Vagina (tissue), 2 donors: ENCODE measurements at regions not wholly inside any gene's neighbourhood (a gene's known extent, or its start where the extent isn't known, plus 50 kb on each side); places are given as distances from the start of the nearest gene placed in this dataset.

ENCODE experiments used
- CTCF ChIP-seq, 3 experiments: fragments of 450-650 bp in 2 of 3; fragments of 200-600 bp in 1 of 3; sonication (generic) in 1 of 3; IDR thresholded peaks; one replicate each; pipeline ENCODE4 v1.5.1; 2017 to 2019; ENCODE audit warnings: antibody characterized with exemption in 3 of 3, mild to moderate bottlenecking in 2 of 3, moderate library complexity in 2 of 3
- POLR2A ChIP-seq, 2 donors: fragments of 450-650 bp; IDR thresholded peaks; one replicate each; pipeline ENCODE4 v1.6.1; 2017; ENCODE audit warnings: antibody characterized with exemption in 2 of 2, mild to moderate bottlenecking in 2 of 2, moderate library complexity in 2 of 2
- POLR2AphosphoS5 ChIP-seq, 2 donors: sonication (generic); formaldehyde crosslinking; IDR thresholded peaks; one replicate each; pipeline ENCODE4 v1.9.0; 2017; ENCODE audit warnings: antibody characterized with exemption in 2 of 2, mild to moderate bottlenecking in 2 of 2, low read depth in 1 of 2; ENCODE audit not compliant: insufficient read depth in 1 of 2

GRCh38 chr5:105197531-105197930 is 1634.9 kb upstream of the NUDT12 start:
- TF ChIP-seq POLR2A (IDR thresholded peaks at IDR 0.05) = no peak
- no peak for TF ChIP-seq CTCF (IDR thresholded peaks at IDR 0.05)
- TF ChIP-seq POLR2AphosphoS5 (IDR thresholded peaks at IDR 0.05; ENCODE audit: insufficient read depth in 1 of 2, low read depth in 1 of 2) = no peak
